Activated CD4-positive, alpha-beta T cell treated with anti-CD3 and anti-CD28 coated beads, Interleukin-2, amount 10 ng/mL, durations not matched to agents 7 days and 5 days (primary cell): ENCODE measurements at regions not wholly inside any gene's neighbourhood (a gene's known extent, or its start where the extent isn't known, plus 50 kb on each side); places are given as distances from the start of the nearest gene placed in this dataset.

Source experiments
- CTCF ChIA-PET: fragments of 350-600 bp; sonication (Branson Sonifier 250); formaldehyde crosslinking; loops from one replicate; lab custom pipeline; 2021; ENCODE audit warnings: antibody characterized with exemption; lab: Charles Lee
- POLR2A ChIA-PET: fragments of 350-600 bp; sonication (Branson Sonifier 250); formaldehyde crosslinking; loops from one replicate; lab custom pipeline; 2021; ENCODE audit warnings: antibody characterized with exemption; lab: Charles Lee
- DNase-seq: peaks from one replicate; pipeline ENCODE4 v3.0.0-alpha.2; 2020
- H3K27ac Mint-ChIP-seq: one replicate; pipeline ENCODE4 v1.8.0; 2021; ENCODE audit warnings: mild to moderate bottlenecking, moderate library complexity, mixed read lengths
- H3K27me3 Mint-ChIP-seq: one replicate; pipeline ENCODE4 v1.8.0; 2021; ENCODE audit warnings: mixed read lengths
- H3K36me3 Mint-ChIP-seq: one replicate; pipeline ENCODE4 v1.8.0; 2021; ENCODE audit warnings: low read depth, mixed read lengths
- H3K4me1 Mint-ChIP-seq: one replicate; pipeline ENCODE4 v1.8.0; 2021; ENCODE audit warnings: mixed read lengths
- H3K4me3 Mint-ChIP-seq: one replicate; pipeline ENCODE4 v1.8.0; 2021; ENCODE audit warnings: mild to moderate bottlenecking, moderate library complexity, mixed read lengths
- H3K9me3 Mint-ChIP-seq: one replicate; pipeline ENCODE4 v1.8.0; 2021; ENCODE audit warnings: mixed read lengths

DNA sequence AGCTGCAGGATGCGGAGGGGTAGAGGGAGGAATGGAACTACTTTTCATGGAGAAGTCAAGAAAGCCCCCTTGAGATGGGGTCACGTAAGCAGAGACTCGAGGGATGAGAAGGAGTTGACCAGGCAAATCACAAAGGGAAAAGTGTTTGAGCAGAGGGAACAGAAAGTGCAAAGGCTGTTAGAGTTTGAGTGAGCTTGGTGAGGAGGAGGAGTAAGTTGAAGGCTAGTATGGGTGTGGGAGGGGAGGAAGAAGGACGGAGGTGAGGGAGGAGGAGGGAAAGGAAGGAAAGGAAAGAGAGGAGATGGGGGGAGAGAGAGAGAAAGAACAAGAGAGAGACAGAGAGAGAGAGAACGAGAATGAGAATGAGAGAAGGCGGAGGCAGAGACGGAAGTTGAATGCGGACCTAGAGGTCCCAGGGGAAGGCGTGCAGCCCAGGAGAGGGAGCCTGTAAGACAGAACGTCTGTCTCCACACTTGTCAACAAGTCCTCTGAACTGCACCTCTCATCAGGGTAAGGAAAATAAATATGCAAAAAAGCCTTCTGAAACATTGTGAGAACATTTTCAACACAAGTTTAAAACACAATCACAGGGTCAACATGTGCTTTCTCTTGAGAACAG is 279.8 kb upstream of the EEF2KMT start:
- no peaks in the 10 kb centered on the region for H3K36me3 Mint-ChIP-seq
- H3K4me3 Mint-ChIP-seq = no peak overlapping the region
- POLR2A ChIA-PET = no interaction called here
- DNase-seq = no peak
- no peak overlapping the region for H3K27ac Mint-ChIP-seq
- H3K4me1 Mint-ChIP-seq = no peaks in the 10 kb centered on the region
- H3K9me3 Mint-ChIP-seq = no peaks in the 10 kb centered on the region
- H3K27me3 Mint-ChIP-seq = no peaks in the 10 kb centered on the region
- CTCF ChIA-PET = no interaction called here

- no peak for DNase-seq
- no peaks in the 10 kb centered on the region for H3K9me3 Mint-ChIP-seq
Measured at GRCh38 chr16:5374184-5374583, 276.6 kb upstream of the EEF2KMT start.

GRCh38 chr16:5367951-5368350 is 270.4 kb upstream of the EEF2KMT start:
- CTCF ChIA-PET = no interaction called here
- no peak overlapping the region for H3K27ac Mint-ChIP-seq
- POLR2A ChIA-PET = no interaction called here
- H3K9me3 Mint-ChIP-seq = no peaks in the 10 kb centered on the region
- H3K4me3 Mint-ChIP-seq = no peak overlapping the region
- no peaks in the 10 kb centered on the region for H3K36me3 Mint-ChIP-seq
- DNase-seq = no peak
- H3K27me3 Mint-ChIP-seq = no peaks in the 10 kb centered on the region
- H3K4me1 Mint-ChIP-seq = no peaks in the 10 kb centered on the region

More at GRCh38 chr16:5374184-5374583, 276.6 kb upstream of the EEF2KMT start:
- H3K4me1 Mint-ChIP-seq = no peaks in the 10 kb centered on the region
- no peak overlapping the region for H3K27ac Mint-ChIP-seq
- CTCF ChIA-PET = interaction anchor here (0.6 kb wide), 1 partner anchor 72 kb away, joined by 4 read pairs; no protein-coding TSS in a partner anchor
- H3K36me3 Mint-ChIP-seq = no peaks in the 10 kb centered on the region
- POLR2A ChIA-PET = no interaction called here
- H3K27me3 Mint-ChIP-seq = no peaks in the 10 kb centered on the region
- H3K4me3 Mint-ChIP-seq = no peak overlapping the region

DNA sequence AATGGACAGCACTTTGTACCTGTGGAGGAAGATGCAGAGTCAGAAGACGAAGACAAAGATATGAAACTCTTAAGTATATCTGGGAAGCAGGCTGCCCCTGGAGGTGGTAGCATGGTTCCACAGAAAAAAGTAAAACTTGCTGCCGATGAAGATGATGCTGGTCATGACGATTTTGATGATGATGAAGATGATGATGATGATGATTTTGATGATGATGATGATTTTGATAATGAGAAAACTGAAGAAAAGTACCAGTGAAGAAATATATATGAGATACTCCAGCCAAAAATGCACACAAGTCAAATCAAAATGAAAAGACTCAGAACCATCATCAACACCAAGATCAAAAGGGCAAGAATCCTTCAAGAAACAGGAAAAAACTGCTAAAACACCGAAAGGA is 268.5 kb upstream of the EEF2KMT start:
- Mint-ChIP-seq H3K27ac (no peak overlapping the region), H3K4me1 (no peaks in the 10 kb centered on the region), H3K36me3 (no peaks in the 10 kb centered on the region), H3K4me3 (no peak overlapping the region), H3K9me3 (no peaks in the 10 kb centered on the region), H3K27me3 (no peaks in the 10 kb centered on the region)
- ChIA-PET CTCF (no interaction called here), POLR2A (no interaction called here)
- DNase-seq = no peak

DNA sequence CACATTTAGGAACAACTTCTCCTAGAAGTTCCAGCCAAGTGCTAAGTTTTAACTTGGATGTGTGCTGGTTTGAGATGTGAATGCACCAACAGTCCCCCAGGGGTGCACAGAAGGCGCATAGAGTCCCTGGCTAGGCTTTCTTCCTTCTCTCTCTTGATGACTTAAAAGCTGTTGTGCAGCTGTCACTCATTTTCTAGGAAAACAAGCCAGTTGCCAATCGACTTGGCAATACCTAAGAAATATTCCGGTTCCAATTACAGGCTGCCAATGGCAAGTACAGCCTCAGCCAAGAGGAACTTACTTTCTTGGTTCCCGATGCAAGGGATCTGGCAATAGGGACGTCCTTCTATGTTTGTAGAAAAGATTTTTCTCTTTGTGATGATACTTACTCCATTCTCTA is 266.6 kb upstream of the EEF2KMT start:
- Mint-ChIP-seq H3K9me3 (no peaks in the 10 kb centered on the region), H3K27me3 (no peaks in the 10 kb centered on the region), H3K36me3 (no peaks in the 10 kb centered on the region), H3K4me1 (no peaks in the 10 kb centered on the region), H3K4me3 (no peak overlapping the region), H3K27ac (no peak overlapping the region)
- POLR2A ChIA-PET = no interaction called here
- CTCF ChIA-PET = no interaction called here
- no peak for DNase-seq

GRCh38 chr16:5361322-5361721 is 263.7 kb upstream of the EEF2KMT start:
- Mint-ChIP-seq H3K36me3 (no peaks in the 10 kb centered on the region), H3K27ac (no peak overlapping the region), H3K4me3 (no peak overlapping the region), H3K27me3 (no peaks in the 10 kb centered on the region), H3K9me3 (no peaks in the 10 kb centered on the region), H3K4me1 (no peaks in the 10 kb centered on the region)
- no peak for DNase-seq
- POLR2A ChIA-PET = no interaction called here
- CTCF ChIA-PET = no interaction called here

DNA sequence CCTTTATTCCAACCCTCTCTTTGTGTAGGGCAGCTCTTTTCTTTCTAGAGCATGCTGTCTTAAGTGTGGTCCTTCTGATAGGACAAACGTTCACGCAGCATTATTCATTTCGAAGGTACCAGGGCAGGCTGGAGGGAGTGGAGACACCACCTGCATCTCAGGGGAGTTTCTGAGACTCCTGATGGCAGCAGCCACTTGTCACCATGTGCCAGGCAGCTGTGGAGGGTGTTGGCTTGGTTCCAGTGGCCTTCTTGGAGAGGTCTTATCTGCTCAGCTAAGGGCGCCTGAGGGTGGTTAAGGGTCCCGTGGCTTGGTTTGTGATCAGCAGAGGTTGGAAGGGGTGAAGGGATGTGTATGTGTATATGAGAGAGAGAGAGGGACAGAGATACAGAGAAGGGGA is 257.1 kb upstream of the EEF2KMT start:
- Mint-ChIP-seq H3K36me3 (no peaks in the 10 kb centered on the region), H3K9me3 (no peaks in the 10 kb centered on the region), H3K4me3 (no peak overlapping the region), H3K4me1 (no peaks in the 10 kb centered on the region), H3K27ac (no peak overlapping the region), H3K27me3 (no peaks in the 10 kb centered on the region)
- POLR2A ChIA-PET = no interaction called here
- CTCF ChIA-PET = no interaction called here
- DNase-seq = no peak

GRCh38 chr16:5349670-5350517 is 252.3 kb upstream of the EEF2KMT start:
- DNase-seq = no peak
- H3K9me3 Mint-ChIP-seq = no peaks in the 10 kb centered on the region
- CTCF ChIA-PET = no interaction called here
- H3K4me3 Mint-ChIP-seq = no peak overlapping the region
- no peaks in the 10 kb centered on the region for H3K36me3 Mint-ChIP-seq
- POLR2A ChIA-PET = no interaction called here
- no peak overlapping the region for H3K27ac Mint-ChIP-seq
- H3K27me3 Mint-ChIP-seq = no peaks in the 10 kb centered on the region
- no peaks in the 10 kb centered on the region for H3K4me1 Mint-ChIP-seq

DNA sequence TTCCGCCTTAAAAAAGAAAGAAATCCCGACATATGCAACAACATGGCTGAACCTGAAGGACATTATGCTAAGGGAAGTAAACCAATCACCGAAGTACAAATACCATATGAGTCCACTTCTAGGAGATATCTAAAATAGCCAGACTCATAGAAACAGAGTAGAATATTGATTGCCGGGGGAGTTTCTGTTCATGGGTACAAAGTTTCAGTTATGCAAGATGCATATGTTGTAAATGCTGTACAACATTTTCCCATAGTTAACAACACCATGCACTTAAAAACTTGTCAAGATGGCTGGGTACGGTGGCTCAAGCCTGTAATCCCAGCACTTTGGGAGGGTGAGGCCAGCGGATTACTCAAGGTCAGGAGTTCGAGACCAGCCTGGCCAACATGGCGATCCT is 251.5 kb upstream of the EEF2KMT start:
- Mint-ChIP-seq H3K4me1 (no peaks in the 10 kb centered on the region), H3K36me3 (no peaks in the 10 kb centered on the region), H3K27ac (no peak overlapping the region), H3K27me3 (no peaks in the 10 kb centered on the region), H3K9me3 (no peaks in the 10 kb centered on the region), H3K4me3 (no peak overlapping the region)
- POLR2A ChIA-PET = no interaction called here
- CTCF ChIA-PET = no interaction called here
- no peak for DNase-seq

GRCh38 chr16:5347561-5347960 is 250.0 kb upstream of the EEF2KMT start:
- no peaks in the 10 kb centered on the region for H3K9me3 Mint-ChIP-seq
- ChIA-PET CTCF (no interaction called here), POLR2A (no interaction called here)
- no peak overlapping the region for H3K4me3 Mint-ChIP-seq
- H3K36me3 Mint-ChIP-seq = no peaks in the 10 kb centered on the region
- no peaks in the 10 kb centered on the region for H3K4me1 Mint-ChIP-seq
- H3K27ac Mint-ChIP-seq = no peak overlapping the region
- no peak for DNase-seq
- H3K27me3 Mint-ChIP-seq = no peaks in the 10 kb centered on the region

DNA sequence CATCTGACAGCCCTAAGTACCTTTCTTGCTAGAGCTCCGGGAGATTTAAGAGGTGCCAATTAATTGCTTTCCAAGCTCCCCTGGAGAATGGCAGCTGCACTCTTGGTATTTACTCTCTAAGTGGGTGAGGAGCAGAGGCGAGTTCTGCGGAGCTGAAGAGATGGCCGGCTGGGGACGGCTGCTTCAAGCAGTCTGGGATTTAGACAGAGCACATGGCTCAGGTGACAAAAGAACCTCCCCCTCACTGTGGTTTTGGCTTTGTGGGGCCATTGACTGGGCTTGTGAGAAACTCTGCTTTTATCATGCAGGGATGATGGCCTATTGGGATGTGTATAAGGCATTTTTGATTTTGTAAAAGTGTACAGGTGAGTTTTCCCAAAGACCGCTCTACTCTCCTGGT is 239.3 kb upstream of the EEF2KMT start:
- no peaks in the 10 kb centered on the region for H3K4me1 Mint-ChIP-seq
- no peak overlapping the region for H3K4me3 Mint-ChIP-seq
- H3K9me3 Mint-ChIP-seq = no peaks in the 10 kb centered on the region
- ChIA-PET POLR2A (no interaction called here), CTCF (no interaction called here)
- no peaks in the 10 kb centered on the region for H3K27me3 Mint-ChIP-seq
- no peaks in the 10 kb centered on the region for H3K36me3 Mint-ChIP-seq
- H3K27ac Mint-ChIP-seq = no peak overlapping the region
- no peak for DNase-seq

DNA sequence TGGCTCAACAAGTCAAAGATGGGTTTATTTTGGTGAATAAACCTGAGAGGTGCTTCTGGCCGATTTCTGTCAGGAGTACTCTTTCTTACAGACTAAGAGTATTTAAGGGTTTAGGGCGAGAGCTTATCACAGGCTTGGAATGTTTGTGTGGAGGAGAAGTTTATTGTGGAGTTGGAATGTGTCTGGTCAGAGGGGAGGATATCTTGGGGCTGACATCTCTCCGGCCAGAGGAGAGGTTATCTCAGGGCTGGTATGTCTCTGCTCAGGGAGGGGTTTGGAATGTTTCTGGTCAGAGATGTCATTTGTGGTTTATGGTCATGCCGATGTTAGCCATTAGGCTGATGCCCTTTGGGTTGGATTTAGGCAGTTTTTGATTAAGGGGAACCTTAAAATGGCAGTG is 236.4 kb upstream of the EEF2KMT start:
- Mint-ChIP-seq H3K4me3 (no peak overlapping the region), H3K27me3 (no peaks in the 10 kb centered on the region), H3K36me3 (no peaks in the 10 kb centered on the region), H3K4me1 (no peaks in the 10 kb centered on the region), H3K9me3 (peaks cover 6% of the 10 kb centered on the region), H3K27ac (no peak overlapping the region)
- ChIA-PET POLR2A (no interaction called here), CTCF (no interaction called here)
- no peak for DNase-seq

DNA sequence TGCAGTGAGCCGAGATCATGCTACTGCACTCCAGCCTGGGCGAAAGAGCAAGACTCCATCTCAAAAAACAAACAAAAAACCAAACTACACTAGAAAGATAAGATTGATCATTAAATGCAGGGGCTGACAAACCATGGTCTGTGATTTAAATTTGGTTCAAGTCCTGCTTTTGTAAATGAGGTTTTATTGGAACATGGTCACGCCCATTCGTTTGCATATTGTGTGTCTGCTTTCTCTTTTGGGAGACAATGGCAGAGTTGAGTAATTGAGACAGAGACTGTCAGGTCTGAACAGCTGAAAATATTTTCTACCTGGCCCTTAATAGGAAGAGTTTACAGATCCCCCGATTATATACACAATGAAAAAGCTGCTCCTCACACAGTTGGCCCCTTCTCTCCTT is 235.5 kb upstream of the EEF2KMT start:
- CTCF ChIA-PET = no interaction called here
- H3K4me1 Mint-ChIP-seq = no peaks in the 10 kb centered on the region
- H3K9me3 Mint-ChIP-seq = peaks cover 6% of the 10 kb centered on the region
- no peak overlapping the region for H3K27ac Mint-ChIP-seq
- H3K4me3 Mint-ChIP-seq = no peak overlapping the region
- no peak for DNase-seq
- H3K27me3 Mint-ChIP-seq = no peaks in the 10 kb centered on the region
- POLR2A ChIA-PET = no interaction called here
- H3K36me3 Mint-ChIP-seq = no peaks in the 10 kb centered on the region

- no peak overlapping the region for H3K4me3 Mint-ChIP-seq
- POLR2A ChIA-PET = no interaction called here
- CTCF ChIA-PET = no interaction called here
Measured at GRCh38 chr16:5330058-5330457, 232.5 kb upstream of the EEF2KMT start.

More at GRCh38 chr16:5330058-5330457, 232.5 kb upstream of the EEF2KMT start:
- no peaks in the 10 kb centered on the region for H3K27me3 Mint-ChIP-seq
- no peak for DNase-seq
- H3K4me1 Mint-ChIP-seq = no peaks in the 10 kb centered on the region
- H3K27ac Mint-ChIP-seq = no peak overlapping the region
- H3K9me3 Mint-ChIP-seq = peaks cover 6% of the 10 kb centered on the region
- no peaks in the 10 kb centered on the region for H3K36me3 Mint-ChIP-seq
